GM12865 (cell line): ENCODE measurements at regions not wholly inside any gene's neighbourhood (a gene's known extent, or its start where the extent isn't known, plus 50 kb on each side); places are given as distances from the start of the nearest gene placed in this dataset.
A peak's percentile ranks its signal among the peaks of the same experiment; 100 is the strongest.

ENCODE experiments used
- DNase-seq: peaks from one replicate; pipeline ENCODE4 v3.0.0; 2010; ENCODE audit warnings: low read depth
- H3K4me3 ChIP-seq: 2 replicates; pipeline ENCODE4 v1.5.1; 2011; ENCODE audit warnings: mild to moderate bottlenecking, low read depth, low read length, control low read depth
- CTCF ChIP-seq: IDR thresholded peaks from 2 replicates; pipeline ENCODE4 v1.5.1; 2011; ENCODE audit warnings: low read length, control low read depth, low read depth, inconsistent platforms; ENCODE audit not compliant: insufficient read depth; ENCODE audit errors: missing control alignments

DNA sequence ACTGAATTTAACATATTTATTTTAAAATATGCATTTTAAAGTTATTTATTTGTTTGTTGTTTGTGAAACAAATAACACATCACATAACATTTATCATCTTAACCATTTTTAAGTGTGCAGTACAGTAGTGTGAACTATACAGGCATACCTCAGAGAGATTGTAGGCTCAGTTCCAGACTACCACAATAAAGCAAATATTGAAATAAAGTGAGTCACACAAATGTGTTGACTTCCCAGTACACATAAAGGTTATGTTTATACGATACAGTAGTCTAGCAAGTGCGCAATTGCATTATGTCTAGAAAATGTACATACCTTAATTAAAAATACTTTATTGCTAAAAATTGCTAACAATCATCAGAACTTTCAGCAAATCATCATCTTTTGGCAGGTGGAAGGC, 739.4 kb upstream of the ADGRL4 start:
- H3K4me3 ChIP-seq = no peak overlapping the region
- no peak for TF ChIP-seq CTCF
- DNase-seq = no peak

GRCh38 chr1:79744746-79745145, 738.2 kb upstream of the ADGRL4 start:
- no peak for TF ChIP-seq CTCF
- H3K4me3 ChIP-seq = no peak overlapping the region
- no peak for DNase-seq

- H3K4me3 ChIP-seq = no peak overlapping the region
- no peak for TF ChIP-seq CTCF
- DNase-seq = peak; percentile 18
These were observed 735.3 kb upstream of the ADGRL4 start for GRCh38 chr1:79741720-79742421.

- TF ChIP-seq CTCF = no peak
- no peak overlapping the region for H3K4me3 ChIP-seq
These were observed 731.6 kb upstream of the ADGRL4 start for GRCh38 chr1:79738101-79738500.

GRCh38 chr1:79737193-79737592, 730.7 kb upstream of the ADGRL4 start:
- no peak for DNase-seq
- no peak overlapping the region for H3K4me3 ChIP-seq
- TF ChIP-seq CTCF = no peak

More at GRCh38 chr1:79738101-79738500, 731.6 kb upstream of the ADGRL4 start:
- DNase-seq = no peak

GRCh38 chr1:79732950-79733349, 726.4 kb upstream of the ADGRL4 start:
- no peak for TF ChIP-seq CTCF
- H3K4me3 ChIP-seq = no peak overlapping the region
- no peak for DNase-seq

GRCh38 chr1:79726911-79727310, 720.4 kb upstream of the ADGRL4 start:
- TF ChIP-seq CTCF = no peak
- no peak for DNase-seq
- no peak overlapping the region for H3K4me3 ChIP-seq
